Omental fat pad (tissue), 3 donors: ENCODE measurements at regions not wholly inside any gene's neighbourhood (a gene's known extent, or its start where the extent isn't known, plus 50 kb on each side); places are given as distances from the start of the nearest gene placed in this dataset.
A peak's percentile ranks its signal among the peaks of the same experiment; 100 is the strongest.

ENCODE experiments used
- ATAC-seq: fragments of 150-250 bp; one replicate; pipeline ENCODE4 v1.9.1; 2016; ENCODE audit warnings: mild to moderate bottlenecking, moderate library complexity; ENCODE audit not compliant: low FRiP score
- DNase-seq: peaks from one replicate; pipeline ENCODE4 v3.0.0-alpha.2; 2019; ENCODE audit warnings: low spot score
- TF ChIP-seq, protein P1 (sequence below), 3 donors: fragments of 450-650 bp; IDR thresholded peaks; one replicate each; pipeline ENCODE4 v1.5.1; 2016 to 2017; ENCODE audit warnings: antibody characterized with exemption in 3 of 3, mild to moderate bottlenecking in 3 of 3, moderate library complexity in 2 of 3

DNA sequence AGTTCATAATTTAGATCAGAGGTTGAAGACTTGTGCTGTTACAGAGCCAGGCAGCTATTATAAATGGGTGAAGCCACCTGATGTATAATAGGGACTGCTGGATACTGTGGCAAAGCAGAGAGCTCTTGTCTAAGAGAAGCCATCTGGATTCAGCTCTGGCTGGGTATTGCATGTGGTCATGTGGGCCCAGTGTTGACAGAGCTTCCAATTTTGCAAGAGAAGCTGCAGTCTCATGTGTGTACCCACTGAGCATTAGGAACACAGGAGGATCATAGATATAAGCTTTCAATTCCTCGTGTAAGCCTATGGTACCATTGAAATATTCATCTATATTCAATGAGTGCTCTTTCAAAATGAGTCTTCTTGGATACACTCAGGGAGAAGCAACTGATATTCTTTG is 303.9 kb upstream of the SLCO3A1 start:
- TF ChIP-seq, protein P1, sequence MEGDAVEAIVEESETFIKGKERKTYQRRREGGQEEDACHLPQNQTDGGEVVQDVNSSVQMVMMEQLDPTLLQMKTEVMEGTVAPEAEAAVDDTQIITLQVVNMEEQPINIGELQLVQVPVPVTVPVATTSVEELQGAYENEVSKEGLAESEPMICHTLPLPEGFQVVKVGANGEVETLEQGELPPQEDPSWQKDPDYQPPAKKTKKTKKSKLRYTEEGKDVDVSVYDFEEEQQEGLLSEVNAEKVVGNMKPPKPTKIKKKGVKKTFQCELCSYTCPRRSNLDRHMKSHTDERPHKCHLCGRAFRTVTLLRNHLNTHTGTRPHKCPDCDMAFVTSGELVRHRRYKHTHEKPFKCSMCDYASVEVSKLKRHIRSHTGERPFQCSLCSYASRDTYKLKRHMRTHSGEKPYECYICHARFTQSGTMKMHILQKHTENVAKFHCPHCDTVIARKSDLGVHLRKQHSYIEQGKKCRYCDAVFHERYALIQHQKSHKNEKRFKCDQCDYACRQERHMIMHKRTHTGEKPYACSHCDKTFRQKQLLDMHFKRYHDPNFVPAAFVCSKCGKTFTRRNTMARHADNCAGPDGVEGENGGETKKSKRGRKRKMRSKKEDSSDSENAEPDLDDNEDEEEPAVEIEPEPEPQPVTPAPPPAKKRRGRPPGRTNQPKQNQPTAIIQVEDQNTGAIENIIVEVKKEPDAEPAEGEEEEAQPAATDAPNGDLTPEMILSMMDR (IDR thresholded peaks at IDR 0.05) = no peak
- ATAC-seq = no peak
- DNase-seq = no peak

DNA sequence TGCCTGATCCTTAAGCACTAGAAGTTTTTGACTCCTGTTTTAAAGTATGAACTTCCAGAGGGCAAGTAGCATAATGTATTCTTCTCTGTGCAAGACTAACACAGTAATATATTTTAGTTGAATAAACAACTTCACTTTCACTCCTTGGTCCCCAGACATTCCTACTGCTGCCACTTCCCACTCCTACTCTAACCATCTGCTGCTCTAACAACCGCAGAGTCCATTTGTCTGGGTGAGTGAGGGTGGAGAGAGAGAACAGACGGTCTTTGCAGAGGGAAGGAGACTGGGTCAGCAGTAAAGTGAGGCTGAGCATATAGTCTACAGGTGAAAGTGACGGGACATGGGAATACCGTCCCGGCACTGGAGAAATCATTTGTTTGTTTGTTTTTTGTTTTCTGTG is 301.0 kb upstream of the SLCO3A1 start:
- DNase-seq = no peak
- ATAC-seq = no peak
- TF ChIP-seq, protein P1 (IDR thresholded peaks at IDR 0.05) = no peak

DNA sequence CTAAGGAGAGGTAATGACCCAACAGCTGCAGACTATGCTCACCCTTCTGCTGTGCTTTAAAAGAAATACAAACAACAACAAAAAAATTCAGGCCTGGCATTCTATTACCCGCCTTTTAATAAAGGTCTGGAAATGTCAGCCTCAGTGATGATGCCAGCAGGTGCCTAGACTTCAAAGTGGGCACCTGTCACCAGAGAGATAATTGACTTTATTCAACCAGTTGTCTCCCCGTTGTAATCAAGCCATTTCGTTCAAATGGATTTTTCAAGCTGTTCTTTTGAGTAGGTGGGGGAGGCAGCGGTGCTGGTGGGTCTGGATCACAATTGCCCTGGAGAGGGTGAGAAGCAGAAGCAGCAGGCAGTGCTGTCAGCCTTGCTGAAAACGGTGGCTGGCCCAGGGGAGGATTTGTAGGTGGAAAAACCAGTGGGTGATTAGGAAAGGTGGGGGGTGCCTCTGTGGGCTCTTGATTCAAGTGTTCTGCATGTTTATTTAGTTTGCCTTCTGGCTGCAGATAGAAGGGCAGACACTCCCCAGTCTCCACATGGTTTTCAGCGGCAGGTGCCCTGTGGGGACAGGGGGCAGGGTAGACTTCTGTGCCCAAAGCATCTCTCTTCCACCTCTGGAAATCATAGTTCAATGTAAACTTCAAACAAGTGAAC is 300.2 kb upstream of the SLCO3A1 start:
- TF ChIP-seq, protein P1 (IDR thresholded peaks at IDR 0.05) = no peak
- DNase-seq (no peak), ATAC-seq (no peak)

DNA sequence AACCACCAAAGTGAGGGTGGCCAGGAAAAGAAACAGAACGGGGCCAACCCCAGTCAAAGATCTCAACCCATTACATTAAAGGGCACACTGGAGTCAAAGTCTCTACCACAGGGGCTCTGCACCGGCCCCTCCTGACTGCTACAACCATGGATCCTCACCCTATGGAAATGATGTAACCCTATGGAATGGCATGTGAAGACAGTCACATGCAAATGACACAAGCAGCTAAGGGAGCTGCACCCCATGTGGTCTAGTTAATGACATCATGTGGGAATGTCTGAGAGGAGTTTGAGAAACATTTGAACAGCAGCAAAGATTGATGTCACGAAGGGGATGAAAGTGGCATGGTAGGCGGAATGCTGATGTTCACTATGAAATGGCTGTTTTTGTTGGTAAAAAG is 298.2 kb upstream of the SLCO3A1 start:
- TF ChIP-seq, protein P1 (IDR thresholded peaks at IDR 0.05) = no peak
- DNase-seq (no peak), ATAC-seq (no peak)

DNA sequence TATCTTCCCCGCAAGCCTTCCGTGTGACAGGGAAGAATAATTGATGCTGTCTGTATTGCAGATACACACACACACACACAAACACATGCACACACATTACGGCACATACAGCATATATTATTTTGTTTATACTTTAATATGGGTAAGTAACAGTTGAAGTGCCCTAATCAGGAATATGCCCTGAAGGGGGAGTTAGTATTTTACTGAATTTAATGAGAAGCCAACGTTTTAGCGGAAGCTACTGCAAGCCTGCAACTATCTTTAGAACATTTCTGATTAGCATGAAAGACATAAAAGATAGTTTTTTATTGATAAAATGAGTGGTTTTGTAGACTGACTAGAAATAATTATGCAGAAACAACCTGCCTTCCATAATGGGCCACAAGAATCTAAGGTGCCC is 296.6 kb upstream of the SLCO3A1 start:
- DNase-seq = no peak
- TF ChIP-seq, protein P1 (IDR thresholded peaks at IDR 0.05) = no peak
- no peak for ATAC-seq

DNA sequence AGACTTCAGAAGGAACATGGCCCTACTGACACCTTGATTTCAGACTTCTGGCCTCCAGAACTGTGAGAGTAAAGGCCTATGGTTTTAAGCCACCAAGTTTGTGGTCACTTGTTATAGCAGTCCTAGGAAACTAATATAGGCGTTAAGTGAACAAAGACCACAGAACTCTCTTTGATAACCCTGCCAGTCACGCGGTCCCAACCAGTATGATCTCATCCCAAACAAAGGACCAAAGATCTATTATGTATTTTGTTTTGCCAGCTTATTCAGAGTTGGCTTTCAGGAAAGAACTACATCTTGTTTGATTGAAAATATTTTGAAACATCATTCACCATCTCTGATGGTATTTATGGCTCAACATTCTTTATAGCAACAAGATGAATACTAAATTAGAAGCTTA is 294.4 kb upstream of the SLCO3A1 start:
- no peak for ATAC-seq
- no peak for DNase-seq
- TF ChIP-seq, protein P1 (IDR thresholded peaks at IDR 0.05) = no peak

DNA sequence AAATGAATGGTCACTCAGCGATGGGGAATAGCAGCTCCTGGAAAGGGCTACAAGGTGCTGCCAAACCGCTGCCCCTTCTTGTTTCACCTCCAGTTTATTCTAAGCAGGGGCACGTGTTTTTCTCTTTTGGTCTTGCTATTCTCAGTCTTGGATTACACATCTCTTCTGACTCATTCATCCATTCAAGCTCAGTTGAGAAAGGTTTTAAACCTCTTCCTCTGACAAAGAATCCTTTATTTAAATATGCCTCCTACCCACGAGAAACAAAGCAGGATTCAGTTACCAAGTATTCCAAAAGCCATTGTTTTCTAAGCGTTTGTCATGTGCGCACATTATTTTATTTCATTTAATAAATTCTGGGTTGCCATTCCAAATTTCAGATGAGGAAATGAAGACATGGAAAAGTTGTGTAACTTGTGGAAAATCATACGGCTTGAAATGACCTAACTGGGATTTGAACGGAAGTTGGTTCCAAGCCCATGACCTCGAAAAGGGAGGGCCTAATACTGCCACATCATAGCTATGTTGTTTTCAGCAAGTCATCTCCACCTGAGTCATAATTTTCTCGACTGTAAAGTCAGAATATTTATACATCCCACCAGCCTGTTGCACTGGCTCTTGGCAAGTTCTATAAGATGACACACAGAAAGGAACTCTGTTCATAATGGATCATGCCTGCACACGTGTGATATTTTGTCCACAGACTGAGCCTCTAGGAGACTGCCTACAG is 292.0 kb upstream of the SLCO3A1 start:
- ATAC-seq (peak; percentile 69), DNase-seq (no peak)
- TF ChIP-seq, protein P1 (IDR thresholded peaks at IDR 0.05) = no peak
